Mesendoderm (in vitro differentiated cells): ENCODE measurements at regions not wholly inside any gene's neighbourhood (a gene's known extent, or its start where the extent isn't known, plus 50 kb on each side); places are given as distances from the start of the nearest gene placed in this dataset.
A peak's percentile ranks its signal among the peaks of the same experiment; 100 is the strongest.
"Not testable (repeated sequence)": the region's sequence is repeated elsewhere in the genome, so short reads cannot be mapped to it uniquely, and the experiment has no call there.

Experiments
- DNase-seq: peaks from one replicate; pipeline ENCODE4 v3.0.0; 2013
- H2AK5ac ChIP-seq: 2 replicates; pipeline ENCODE4 v1.6.1; 2013; ENCODE audit warnings: low read length, inconsistent platforms
- H2BK120ac ChIP-seq: 2 replicates; pipeline ENCODE4 v1.6.1; 2013; ENCODE audit warnings: low read depth, mild to moderate bottlenecking, low read length, moderate library complexity, mixed read lengths
- H2BK15ac ChIP-seq: replicated peaks from 2 replicates; pipeline ENCODE4 v1.6.1; 2013; ENCODE audit warnings: low read depth, mild to moderate bottlenecking, moderate library complexity
- H2BK5ac ChIP-seq: 2 replicates; pipeline ENCODE4 v1.6.1; 2013; ENCODE audit warnings: low read length, inconsistent platforms
- H3K18ac ChIP-seq: 2 replicates; pipeline ENCODE4 v1.6.1; 2013; ENCODE audit warnings: mild to moderate bottlenecking, low read length, mixed read lengths
- H3K23ac ChIP-seq: one replicate; pipeline ENCODE4 v1.6.1; 2013; ENCODE audit warnings: low read length
- H3K27ac ChIP-seq: 2 replicates; pipeline ENCODE4 v1.5.1; 2013; ENCODE audit warnings: low read depth, mild to moderate bottlenecking, inconsistent platforms, low read length, moderate library complexity
- H3K27me3 ChIP-seq: 2 replicates; pipeline ENCODE4 v1.6.1; 2013; ENCODE audit warnings: low read length, control low read depth, mild to moderate bottlenecking, inconsistent platforms; ENCODE audit not compliant: insufficient read depth, poor library complexity
- H3K36me3 ChIP-seq: 2 replicates; pipeline ENCODE4 v1.6.1; 2013; ENCODE audit warnings: low read length, inconsistent platforms; ENCODE audit not compliant: control insufficient read depth, insufficient read depth
- H3K4ac ChIP-seq: one replicate; pipeline ENCODE4 v1.6.1; 2013; ENCODE audit warnings: low read depth, mild to moderate bottlenecking, low read length, moderate library complexity
- H3K4me1 ChIP-seq: 2 replicates; pipeline ENCODE4 v1.6.1; 2013; ENCODE audit warnings: low read depth, low read length, inconsistent platforms; ENCODE audit not compliant: control insufficient read depth
- H3K4me2 ChIP-seq: 2 replicates; pipeline ENCODE4 v1.6.1; 2013; ENCODE audit warnings: low read length
- H3K4me3 ChIP-seq: 2 replicates; pipeline ENCODE4 v1.5.1; 2013; ENCODE audit warnings: mild to moderate bottlenecking, low read length
- H3K56ac ChIP-seq: one replicate; pipeline ENCODE4 v1.6.1; 2013; ENCODE audit warnings: low read length
- H3K79me1 ChIP-seq: 2 replicates; pipeline ENCODE4 v1.6.1; 2013; ENCODE audit warnings: low read length, inconsistent platforms
- H3K79me2 ChIP-seq: 2 replicates; pipeline ENCODE4 v1.6.1; 2013; ENCODE audit warnings: mild to moderate bottlenecking, low read length; ENCODE audit not compliant: control insufficient read depth, insufficient read depth
- H3K9ac ChIP-seq: 2 replicates; pipeline ENCODE4 v1.6.1; 2013; ENCODE audit warnings: low read length, inconsistent platforms
- H4K5ac ChIP-seq: one replicate; pipeline ENCODE4 v1.6.1; 2013; ENCODE audit warnings: low read length
- H4K8ac ChIP-seq: one replicate; pipeline ENCODE4 v1.6.1; 2013; ENCODE audit warnings: low read depth, mild to moderate bottlenecking, control low read depth, low read length, moderate library complexity
- WGBS: extraction: QIAGEN DNeasy Blood & Tissue Kit; methylation state at CpG from one replicate; pipeline ENCODE4 v1.1.7; 2013; ENCODE audit warnings: low lambda C conversion rate, missing lambda C conversion rate; ENCODE audit not compliant: insufficient coverage; ENCODE audit errors: extremely low coverage; 5-methylcytosine and 5-hydroxymethylcytosine counted together

- H3K79me1 ChIP-seq = not testable (repeated sequence)
- H3K56ac ChIP-seq = peak overlapping the region; percentile 34
- no CpG with 5 or more reads among the region's 2 CpGs for WGBS
Measured at GRCh38 chr9:97233009-97233400, 74.5 kb upstream of the CCDC180 start.

GRCh38 chr9:97232060-97233008, 75.1 kb upstream of the CCDC180 start:
- not testable (repeated sequence) for H3K23ac ChIP-seq, H3K79me1 ChIP-seq, H3K18ac ChIP-seq, H3K4me1 ChIP-seq, H3K27me3 ChIP-seq, H3K9ac ChIP-seq, H3K56ac ChIP-seq, H3K4me2 ChIP-seq, H2AK5ac ChIP-seq, H2BK15ac ChIP-seq, H4K5ac ChIP-seq, H4K8ac ChIP-seq, H2BK5ac ChIP-seq, H2BK120ac ChIP-seq, H3K36me3 ChIP-seq, H3K79me2 ChIP-seq, H3K4me3 ChIP-seq, H3K4ac ChIP-seq
- WGBS = no CpG with 5 or more reads among the region's 13 CpGs
- peak; percentile 73 for DNase-seq
- peak overlapping the region; percentile 55 for H3K27ac ChIP-seq

More at GRCh38 chr9:97233009-97233400, 74.5 kb upstream of the CCDC180 start:
- H3K23ac ChIP-seq, DNase-seq, H2BK120ac ChIP-seq, H2BK5ac ChIP-seq, H4K5ac ChIP-seq, H3K4me1 ChIP-seq, H3K18ac ChIP-seq, H3K79me2 ChIP-seq, H3K4me3 ChIP-seq, H3K4ac ChIP-seq, H3K27me3 ChIP-seq, H3K9ac ChIP-seq, H4K8ac ChIP-seq, H3K4me2 ChIP-seq, H2BK15ac ChIP-seq, H3K36me3 ChIP-seq: not testable (repeated sequence)
- H3K27ac ChIP-seq = peak overlapping the region; percentile 55
- peak overlapping the region; percentile 38 for H2AK5ac ChIP-seq

- peak overlapping the region; percentile 56 for H3K9ac ChIP-seq
- DNase-seq = peak; percentile 52
- no CpG with 5 or more reads among the region's 21 CpGs for WGBS
Measured at GRCh38 chr9:97222393-97222792, 85.1 kb upstream of the CCDC180 start.

GRCh38 chr9:97221478-97222355, 85.7 kb upstream of the CCDC180 start:
- not testable (repeated sequence) for H4K8ac ChIP-seq, H3K23ac ChIP-seq, H3K36me3 ChIP-seq, H2AK5ac ChIP-seq, H4K5ac ChIP-seq, H2BK120ac ChIP-seq, H2BK5ac ChIP-seq, H3K27me3 ChIP-seq, H3K79me1 ChIP-seq, H3K18ac ChIP-seq, H2BK15ac ChIP-seq, H3K79me2 ChIP-seq, H3K4me1 ChIP-seq
- H3K4me2 ChIP-seq = peak overlapping the region; percentile 46
- peak; percentile 93 for DNase-seq
- peak overlapping the region; percentile 68 for H3K9ac ChIP-seq
- no CpG with 5 or more reads among the region's 78 CpGs for WGBS
- H3K27ac ChIP-seq = peak overlapping the region; percentile 72
- peak overlapping the region; percentile 29 for H3K4me3 ChIP-seq
- H3K56ac ChIP-seq = peak overlapping the region; percentile 78
- peak overlapping the region; percentile 1 for H3K4ac ChIP-seq

More at GRCh38 chr9:97222393-97222792, 85.1 kb upstream of the CCDC180 start:
- not testable (repeated sequence) for H3K4me1 ChIP-seq, H3K27ac ChIP-seq, H2BK15ac ChIP-seq, H2AK5ac ChIP-seq, H4K5ac ChIP-seq, H4K8ac ChIP-seq, H3K79me1 ChIP-seq, H2BK120ac ChIP-seq, H3K4ac ChIP-seq, H3K4me3 ChIP-seq, H2BK5ac ChIP-seq, H3K79me2 ChIP-seq, H3K23ac ChIP-seq, H3K36me3 ChIP-seq, H3K18ac ChIP-seq, H3K27me3 ChIP-seq
- Histone ChIP-seq H3K56ac (peak overlapping the region; percentile 73), H3K4me2 (peak overlapping the region; percentile 24)

GRCh38 chr9:97220894-97221477, 86.5 kb upstream of the CCDC180 start:
- Histone ChIP-seq H3K9ac (peak overlapping the region; percentile 68), H2BK5ac (no peak overlapping the region), H3K79me1 (no peaks in the 10 kb centered on the region), H3K4me1 (no peaks in the 10 kb centered on the region), H3K27ac (peak overlapping the region; percentile 72), H3K4me2 (peak overlapping the region; percentile 46), H3K4ac (peak overlapping the region; percentile 1), H3K27me3 (no peaks in the 10 kb centered on the region), H3K79me2 (no peaks in the 10 kb centered on the region), H2BK120ac (no peak overlapping the region), H4K5ac (no peak overlapping the region), H3K36me3 (no peaks in the 10 kb centered on the region), H3K56ac (peak overlapping the region; percentile 78), H3K4me3 (peak overlapping the region; percentile 29), H3K23ac (no peak overlapping the region), H3K18ac (peak overlapping the region; percentile 94), H2BK15ac (peak overlapping the region; percentile 59), H4K8ac (no peak overlapping the region), H2AK5ac (no peak overlapping the region)
- no CpG with 5 or more reads among the region's 44 CpGs for WGBS
- peak; percentile 51 for DNase-seq
